Tibial nerve (tissue), 4 donors: ENCODE measurements at regions not wholly inside any gene's neighbourhood (a gene's known extent, or its start where the extent isn't known, plus 50 kb on each side); places are given as distances from the start of the nearest gene placed in this dataset.
"Not testable (repeated sequence)": the region's sequence is repeated elsewhere in the genome, so short reads cannot be mapped to it uniquely, and the experiment has no call there.

Source experiments
- EP300 ChIP-seq, 2 donors: sonication (generic); formaldehyde crosslinking; IDR thresholded peaks; one replicate each; pipeline ENCODE4 v1.6.1; 2017; ENCODE audit warnings: antibody characterized with exemption in 2 of 2, mild to moderate bottlenecking in 1 of 2
- POLR2A ChIP-seq, 2 donors: fragments of 450-650 bp; IDR thresholded peaks; one replicate each; pipeline ENCODE4 v1.6.1; 2017; ENCODE audit warnings: antibody characterized with exemption in 2 of 2, mild to moderate bottlenecking in 2 of 2, moderate library complexity in 2 of 2
- TF ChIP-seq, protein P1 (sequence below), 5 experiments: fragments of 200-600 bp in 3 of 5; fragments of 450-650 bp in 2 of 5; sonication (generic) in 3 of 5; IDR thresholded peaks; one replicate each; pipeline ENCODE4 v1.5.1; 2016 to 2019; ENCODE audit warnings: antibody characterized with exemption in 5 of 5, mild to moderate bottlenecking in 3 of 5, moderate library complexity in 2 of 5

DNA sequence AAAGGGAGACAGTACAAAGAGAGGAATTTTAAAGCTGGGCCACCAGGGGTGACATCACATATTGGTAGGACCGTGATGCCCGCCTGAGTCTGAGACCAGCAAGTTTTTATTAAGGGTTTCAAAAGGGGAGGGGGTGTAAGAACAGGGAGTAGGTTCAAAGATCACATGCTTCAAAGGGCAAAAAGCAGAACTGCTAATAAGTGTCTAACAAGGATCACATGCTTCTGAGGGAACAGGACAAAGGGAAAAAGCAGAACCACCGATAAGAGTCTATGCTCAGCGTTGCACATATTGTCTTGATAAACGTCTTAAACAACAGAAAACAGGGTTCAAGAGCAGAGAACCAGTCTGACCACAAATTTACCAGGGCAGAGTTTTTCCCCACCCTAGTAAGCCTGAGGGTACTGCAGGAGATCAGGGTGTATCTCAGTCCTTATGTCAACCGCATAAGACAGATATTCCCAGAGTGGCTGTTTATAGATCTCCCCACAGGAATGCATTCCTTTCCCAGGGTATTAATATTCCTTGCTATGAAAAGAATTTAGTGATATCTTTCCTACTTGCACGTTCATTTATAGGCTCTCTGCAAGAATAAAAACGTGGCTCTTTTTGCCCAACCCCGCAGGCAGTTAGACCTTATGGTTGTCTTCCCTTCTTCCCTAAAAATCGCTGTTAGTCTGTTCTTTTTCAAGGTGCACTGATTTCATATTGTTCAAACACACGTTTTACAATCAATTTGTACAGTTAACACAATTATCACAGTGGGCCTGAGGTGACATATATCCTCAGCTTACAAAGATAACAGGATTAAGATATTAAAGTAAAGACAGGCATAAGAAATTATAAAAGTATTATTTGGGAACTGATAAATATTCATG lies 136.5 kb upstream of the UXS1 start:
- TF ChIP-seq EP300, POLR2A (IDR thresholded peaks at IDR 0.05): not testable (repeated sequence)
- TF ChIP-seq, protein P1, sequence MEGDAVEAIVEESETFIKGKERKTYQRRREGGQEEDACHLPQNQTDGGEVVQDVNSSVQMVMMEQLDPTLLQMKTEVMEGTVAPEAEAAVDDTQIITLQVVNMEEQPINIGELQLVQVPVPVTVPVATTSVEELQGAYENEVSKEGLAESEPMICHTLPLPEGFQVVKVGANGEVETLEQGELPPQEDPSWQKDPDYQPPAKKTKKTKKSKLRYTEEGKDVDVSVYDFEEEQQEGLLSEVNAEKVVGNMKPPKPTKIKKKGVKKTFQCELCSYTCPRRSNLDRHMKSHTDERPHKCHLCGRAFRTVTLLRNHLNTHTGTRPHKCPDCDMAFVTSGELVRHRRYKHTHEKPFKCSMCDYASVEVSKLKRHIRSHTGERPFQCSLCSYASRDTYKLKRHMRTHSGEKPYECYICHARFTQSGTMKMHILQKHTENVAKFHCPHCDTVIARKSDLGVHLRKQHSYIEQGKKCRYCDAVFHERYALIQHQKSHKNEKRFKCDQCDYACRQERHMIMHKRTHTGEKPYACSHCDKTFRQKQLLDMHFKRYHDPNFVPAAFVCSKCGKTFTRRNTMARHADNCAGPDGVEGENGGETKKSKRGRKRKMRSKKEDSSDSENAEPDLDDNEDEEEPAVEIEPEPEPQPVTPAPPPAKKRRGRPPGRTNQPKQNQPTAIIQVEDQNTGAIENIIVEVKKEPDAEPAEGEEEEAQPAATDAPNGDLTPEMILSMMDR (IDR thresholded peaks at IDR 0.05) = not testable (repeated sequence)
